Kidney (tissue), 13 donors: ENCODE measurements at regions not wholly inside any gene's neighbourhood (a gene's known extent, or its start where the extent isn't known, plus 50 kb on each side); places are given as distances from the start of the nearest gene placed in this dataset.

ENCODE experiments used
- DNase-seq, 5 donors: peaks; one replicate each; pipeline ENCODE4 v3.0.0-alpha.2; 2013 to 2020
- FAIRE-seq: peaks from 2 replicates; lab custom pipeline; 2012; peaks lifted over from hg19 to GRCh38; lab: Jason Lieb, UNC
- H3K27ac ChIP-seq, 2 donors: one replicate each; pipeline ENCODE4 v1.7.0; 2013; ENCODE audit warnings: low read depth in 2 of 2, low read length in 2 of 2, inconsistent platforms in 1 of 2
- H3K27me3 ChIP-seq: one replicate; pipeline ENCODE4 v1.7.1; 2013; ENCODE audit warnings: low read length, inconsistent platforms; ENCODE audit not compliant: control insufficient read depth, insufficient read depth
- H3K36me3 ChIP-seq, 3 donors: one replicate each; pipeline versions ENCODE4 v1.7.0 to v1.7.1; 2013; ENCODE audit warnings: low read length in 3 of 3, control low read depth in 1 of 3, inconsistent platforms in 1 of 3; ENCODE audit not compliant: insufficient read depth in 3 of 3, control insufficient read depth in 2 of 3
- H3K4me1 ChIP-seq, 3 donors: one replicate each; pipeline versions ENCODE4 v1.7.0 to v1.7.1; 2013; ENCODE audit warnings: low read length in 3 of 3, inconsistent platforms in 1 of 3, low read depth in 1 of 3; ENCODE audit not compliant: control insufficient read depth in 2 of 3, insufficient read depth in 2 of 3
- H3K4me3 ChIP-seq, 3 donors: one replicate each; pipeline versions ENCODE4 v1.7.0 to v1.8.1; 2013; ENCODE audit warnings: low read length in 3 of 3, control low read depth in 1 of 3, inconsistent platforms in 1 of 3
- H3K9ac ChIP-seq, 3 donors: one replicate each; pipeline versions ENCODE4 v1.7.0 to v1.7.1; 2013; ENCODE audit warnings: low read length in 3 of 3, control low read depth in 1 of 3, inconsistent platforms in 1 of 3
- H3K9me3 ChIP-seq, 3 donors: one replicate each; pipeline versions ENCODE4 v1.7.0 to v1.7.1; 2013; ENCODE audit warnings: low read length in 3 of 3, control low read depth in 1 of 3, inconsistent platforms in 1 of 3; ENCODE audit not compliant: control insufficient read depth in 2 of 3, insufficient read depth in 1 of 3
- CTCF ChIP-seq: IDR thresholded peaks from 3 replicates; pipeline ENCODE4 v1.5.1; 2012; ENCODE audit warnings: mild to moderate bottlenecking, moderate library complexity, borderline replicate concordance; ENCODE audit not compliant: insufficient read depth; ENCODE audit errors: extremely low read depth
- intact Hi-C: fragments of 100-400 bp; cut with DNase I; formaldehyde crosslinking; loops from one replicate; pipeline ENCODE4 v1.11.1; 2022
- donor health status: control.
- donor health status: control.
- donor health status: control.
- donor health status: control.
- donor health status: control.
- donor health status: DM: yes; HTN: yes; CAD: no.
- donor health status: Normal renal cell carcinoma (clear cell type).

- no peaks in the 10 kb centered on the region for H3K9me3 ChIP-seq
- no peak for TF ChIP-seq CTCF
- DNase-seq, result peak in 4 of 5 donors; percentile 61 to 82 (median 78)
- FAIRE-seq, result no peak
- H3K4me1 ChIP-seq, result peaks cover 38 to 79% (median 69%) of the 10 kb centered on the region in 3 donors
- no peaks in the 10 kb centered on the region for H3K36me3 ChIP-seq
- intact Hi-C loops, result no loop called here
- peak overlapping the region in 1 of 3 donors; percentile 52 for H3K9ac ChIP-seq
- peak overlapping the region; percentile 97 to 98 for H3K27ac ChIP-seq
- H3K27me3 ChIP-seq, result no peaks in the 10 kb centered on the region
- H3K4me3 ChIP-seq, result no peak overlapping the region
Measured at GRCh38 chr2:42928692-42929545, 136.5 kb upstream of the HAAO start.

GRCh38 chr2:42928161-42928691 is 135.8 kb upstream of the HAAO start:
- intact Hi-C loops, result no loop called here

GRCh38 chr2:42927334-42928160 is 135.2 kb upstream of the HAAO start:
- peak overlapping the region in 2 of 3 donors; percentile 27 to 69 for H3K9ac ChIP-seq
- H3K4me1 ChIP-seq, result peaks cover 46 to 87% (median 78%) of the 10 kb centered on the region in 3 donors
- H3K9me3 ChIP-seq, result no peaks in the 10 kb centered on the region
- no peak overlapping the region for H3K4me3 ChIP-seq
- FAIRE-seq (no peak), DNase-seq (peak in 4 of 5 donors; percentile 83 to 94 (median 88))
- TF ChIP-seq CTCF, result no peak
- peak overlapping the region; percentile 97 to 98 for H3K27ac ChIP-seq
- H3K27me3 ChIP-seq, result no peaks in the 10 kb centered on the region
- intact Hi-C loops, result no loop called here
- no peaks in the 10 kb centered on the region for H3K36me3 ChIP-seq

More at GRCh38 chr2:42928161-42928691, 135.8 kb upstream of the HAAO start:
- TF ChIP-seq CTCF, result no peak
- Histone ChIP-seq H3K27me3 (no peaks in the 10 kb centered on the region), H3K4me1 (peaks cover 40 to 81% (median 71%) of the 10 kb centered on the region in 3 donors), H3K36me3 (no peaks in the 10 kb centered on the region), H3K4me3 (no peak overlapping the region), H3K9ac (peak overlapping the region in 1 of 3 donors; percentile 69), H3K9me3 (no peaks in the 10 kb centered on the region), H3K27ac (peak overlapping the region; percentile 97 to 98)
- DNase-seq, result peak in 2 of 5 donors; percentile 79 to 85
- FAIRE-seq, result no peak
